OCI-LY7 (cell line): ENCODE measurements at regions not wholly inside any gene's neighbourhood (a gene's known extent, or its start where the extent isn't known, plus 50 kb on each side); places are given as distances from the start of the nearest gene placed in this dataset.

ENCODE experiments used
- EZH2phosphoT487 ChIP-seq: fragments of 200-600 bp; sonication (generic); IDR thresholded peaks from 2 replicates; pipeline ENCODE4 v1.6.1; 2018; ENCODE audit warnings: low read depth, borderline replicate concordance, mild to moderate bottlenecking, mixed run types, antibody characterized with exemption, low read length, moderate library complexity, mixed read lengths
- TF ChIP-seq, protein P1 (sequence below): fragments of 200-600 bp; sonication (generic); conservative IDR thresholded peaks from 2 replicates; pipeline ENCODE4 v1.5.1; 2014; ENCODE audit warnings: mild to moderate bottlenecking, antibody characterized with exemption, low read length, moderate library complexity, mixed read lengths

- TF ChIP-seq, protein P1, sequence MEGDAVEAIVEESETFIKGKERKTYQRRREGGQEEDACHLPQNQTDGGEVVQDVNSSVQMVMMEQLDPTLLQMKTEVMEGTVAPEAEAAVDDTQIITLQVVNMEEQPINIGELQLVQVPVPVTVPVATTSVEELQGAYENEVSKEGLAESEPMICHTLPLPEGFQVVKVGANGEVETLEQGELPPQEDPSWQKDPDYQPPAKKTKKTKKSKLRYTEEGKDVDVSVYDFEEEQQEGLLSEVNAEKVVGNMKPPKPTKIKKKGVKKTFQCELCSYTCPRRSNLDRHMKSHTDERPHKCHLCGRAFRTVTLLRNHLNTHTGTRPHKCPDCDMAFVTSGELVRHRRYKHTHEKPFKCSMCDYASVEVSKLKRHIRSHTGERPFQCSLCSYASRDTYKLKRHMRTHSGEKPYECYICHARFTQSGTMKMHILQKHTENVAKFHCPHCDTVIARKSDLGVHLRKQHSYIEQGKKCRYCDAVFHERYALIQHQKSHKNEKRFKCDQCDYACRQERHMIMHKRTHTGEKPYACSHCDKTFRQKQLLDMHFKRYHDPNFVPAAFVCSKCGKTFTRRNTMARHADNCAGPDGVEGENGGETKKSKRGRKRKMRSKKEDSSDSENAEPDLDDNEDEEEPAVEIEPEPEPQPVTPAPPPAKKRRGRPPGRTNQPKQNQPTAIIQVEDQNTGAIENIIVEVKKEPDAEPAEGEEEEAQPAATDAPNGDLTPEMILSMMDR = no peak
- no peak for TF ChIP-seq EZH2phosphoT487
Measured at GRCh38 chr2:226637383-226637782, 162.2 kb downstream of the IRS1 start.
